Neural cell (in vitro differentiated cells): ENCODE measurements at regions not wholly inside any gene's neighbourhood (a gene's known extent, or its start where the extent isn't known, plus 50 kb on each side); places are given as distances from the start of the nearest gene placed in this dataset.

Experiments
- H2AFZ ChIP-seq: fragments of 200-600, 300-800 bp; sonication (generic), shearing (Covaris generic); 2 replicates; pipeline ENCODE4 v1.6.0; 2014; ENCODE audit warnings: low read depth, mild to moderate bottlenecking, antibody characterized with exemption, low read length, moderate library complexity
- H3F3A ChIP-seq: fragments of 200-600 bp; shearing (Covaris generic); 2 replicates; pipeline ENCODE4 v1.6.1; 2016; ENCODE audit warnings: mild to moderate bottlenecking, moderate library complexity, mixed read lengths, antibody characterized with exemption, low read length; ENCODE audit not compliant: insufficient read depth, poor library complexity, severe bottlenecking
- H3K27ac ChIP-seq: fragments of 200-600, 300-800 bp; sonication (generic), shearing (Covaris generic); 2 replicates; pipeline ENCODE4 v1.5.1; 2014; ENCODE audit warnings: mild to moderate bottlenecking, low read length, moderate library complexity
- H3K27me3 ChIP-seq: fragments of 300-800, 200-600 bp; sonication (generic), shearing (Covaris generic); 2 replicates; pipeline ENCODE4 v1.6.0; 2014; ENCODE audit warnings: mild to moderate bottlenecking, low read depth, low read length, moderate library complexity; ENCODE audit not compliant: insufficient read depth
- H3K36me3 ChIP-seq: fragments of 300-800, 200-600 bp; sonication (generic), shearing (Covaris generic); 2 replicates; pipeline ENCODE4 v1.5.1; 2014; ENCODE audit warnings: mild to moderate bottlenecking, antibody characterized with exemption, low read length, moderate library complexity; ENCODE audit not compliant: insufficient read depth
- H3K4me2 ChIP-seq: fragments of 300-800, 200-600 bp; sonication (generic), shearing (Covaris generic); 2 replicates; pipeline ENCODE4 v1.6.0; 2014; ENCODE audit warnings: mild to moderate bottlenecking, low read length
- H3K4me3 ChIP-seq: fragments of 300-800, 200-600 bp; sonication (generic), shearing (Covaris generic); 2 replicates; pipeline ENCODE4 v1.5.1; 2014; ENCODE audit warnings: mild to moderate bottlenecking, low read length, moderate library complexity
- H3K79me2 ChIP-seq: fragments of 200-600 bp; shearing (Covaris generic); replicated peaks from 2 replicates; pipeline ENCODE4 v1.6.0; 2014; ENCODE audit warnings: mild to moderate bottlenecking, low read length, moderate library complexity; ENCODE audit not compliant: insufficient read depth
- H3K9ac ChIP-seq: fragments of 300-800, 200-600 bp; sonication (generic), shearing (Covaris generic); 2 replicates; pipeline ENCODE4 v1.6.1; 2016; ENCODE audit warnings: mild to moderate bottlenecking, low read length, mixed read lengths
- H3K9me2 ChIP-seq: fragments of 200-600 bp; shearing (Covaris generic); 2 replicates; pipeline ENCODE4 v1.6.1; 2016; ENCODE audit warnings: mild to moderate bottlenecking, low read length, mixed read lengths; ENCODE audit not compliant: insufficient read depth
- H3K9me3 ChIP-seq: fragments of 200-600, 300-800 bp; sonication (generic), shearing (Covaris generic); 2 replicates; pipeline ENCODE4 v1.6.1; 2016; ENCODE audit warnings: mild to moderate bottlenecking, mixed run types, low read length, moderate library complexity, mixed read lengths
- H4K20me1 ChIP-seq: fragments of 200-600 bp; shearing (Covaris generic); 2 replicates; pipeline ENCODE4 v1.6.1; 2016; ENCODE audit warnings: mild to moderate bottlenecking, mixed run types; ENCODE audit not compliant: insufficient read depth
- CTCF ChIP-seq: fragments of 450-650 bp; IDR thresholded peaks from 2 replicates; pipeline ENCODE4 v1.5.1; 2014; ENCODE audit warnings: antibody characterized with exemption, mild to moderate bottlenecking, moderate library complexity; ENCODE audit not compliant: poor library complexity, severe bottlenecking
- EP300 ChIP-seq: fragments of 450-650 bp; conservative IDR thresholded peaks from 2 replicates; pipeline ENCODE4 v1.6.1; 2014; ENCODE audit warnings: antibody characterized with exemption, mild to moderate bottlenecking, moderate library complexity; ENCODE audit not compliant: poor library complexity, severe bottlenecking
- EZH2 ChIP-seq: fragments of 200-600, 300-800 bp; shearing (Covaris generic), sonication (generic); IDR thresholded peaks from 2 replicates; pipeline ENCODE4 v1.6.1; 2014; ENCODE audit warnings: antibody characterized with exemption, low read length, borderline replicate concordance, mild to moderate bottlenecking; ENCODE audit not compliant: insufficient read depth, poor library complexity, severe bottlenecking
- MXI1 ChIP-seq: fragments of 450-650 bp; conservative IDR thresholded peaks from 2 replicates; pipeline ENCODE4 v1.6.1; 2014; ENCODE audit warnings: antibody characterized with exemption, mild to moderate bottlenecking; ENCODE audit not compliant: poor library complexity, severe bottlenecking
- POLR2AphosphoS5 ChIP-seq: IDR thresholded peaks from 2 replicates; pipeline ENCODE4 v1.6.1; 2012
- RAD21 ChIP-seq: fragments of 450-650 bp; conservative IDR thresholded peaks from 2 replicates; pipeline ENCODE4 v1.6.1; 2014; ENCODE audit warnings: antibody characterized with exemption, mild to moderate bottlenecking, moderate library complexity
- REST ChIP-seq: IDR thresholded peaks from 2 replicates; pipeline ENCODE4 v1.6.1; 2012; ENCODE audit warnings: borderline replicate concordance
- SMC3 ChIP-seq: fragments of 450-650 bp; conservative IDR thresholded peaks from 2 replicates; pipeline ENCODE4 v1.6.1; 2014; ENCODE audit warnings: antibody characterized with exemption, mild to moderate bottlenecking, moderate library complexity; ENCODE audit not compliant: poor library complexity
- TAF1 ChIP-seq: IDR thresholded peaks from 2 replicates; pipeline ENCODE4 v1.6.1; 2012; ENCODE audit warnings: low read depth

GRCh38 chr4:13981499-13981898 is 354.0 kb upstream of the BOD1L1 start:
- H3K4me2 ChIP-seq: no peak overlapping the region
- TF ChIP-seq SMC3 (no peak), POLR2AphosphoS5 (no peak), REST (no peak), TAF1 (no peak), EZH2 (no peak), MXI1 (no peak), EP300 (no peak), CTCF (no peak), RAD21 (no peak)
- no peak overlapping the region for H3K4me3 ChIP-seq
- H3F3A ChIP-seq: no peaks in the 10 kb centered on the region
- no peaks in the 10 kb centered on the region for H3K9me2 ChIP-seq
- H3K27ac ChIP-seq: no peak overlapping the region
- H3K9me3 ChIP-seq: no peaks in the 10 kb centered on the region
- no peak overlapping the region for H3K9ac ChIP-seq
- no peaks in the 10 kb centered on the region for H3K27me3 ChIP-seq
- no peaks in the 10 kb centered on the region for H4K20me1 ChIP-seq
- H2AFZ ChIP-seq: no peak overlapping the region
- H3K79me2 ChIP-seq: no peaks in the 10 kb centered on the region
- H3K36me3 ChIP-seq: no peaks in the 10 kb centered on the region

- Histone ChIP-seq H3K27me3 (no peaks in the 10 kb centered on the region), H3K4me2 (no peak overlapping the region), H3K79me2 (no peaks in the 10 kb centered on the region), H3F3A (no peaks in the 10 kb centered on the region), H3K9me3 (no peaks in the 10 kb centered on the region), H3K4me3 (no peak overlapping the region), H3K9ac (no peak overlapping the region), H3K9me2 (no peaks in the 10 kb centered on the region), H4K20me1 (no peaks in the 10 kb centered on the region), H3K27ac (no peak overlapping the region), H2AFZ (no peak overlapping the region), H3K36me3 (no peaks in the 10 kb centered on the region)
- no peak for TF ChIP-seq TAF1
- TF ChIP-seq RAD21: no peak
- TF ChIP-seq REST: no peak
- TF ChIP-seq CTCF: no peak
- no peak for TF ChIP-seq POLR2AphosphoS5
- no peak for TF ChIP-seq MXI1
Observed at GRCh38 chr4:13982010-13982409, 354.5 kb upstream of the BOD1L1 start.
